Neural progenitor cell (in vitro differentiated cells): ENCODE measurements at regions not wholly inside any gene's neighbourhood (a gene's known extent, or its start where the extent isn't known, plus 50 kb on each side); places are given as distances from the start of the nearest gene placed in this dataset.
A peak's percentile ranks its signal among the peaks of the same experiment; 100 is the strongest.

ENCODE experiments used
- DNase-seq: peaks from one replicate; pipeline ENCODE4 v3.0.0-alpha.2; 2016; ENCODE audit warnings: low spot score
- H2AFZ ChIP-seq: fragments of 200-600 bp; sonication (generic); replicated peaks from 2 replicates; pipeline ENCODE4 v1.6.1; 2016; ENCODE audit warnings: antibody characterized with exemption
- H3F3A ChIP-seq: fragments of 200-600 bp; sonication (generic); 2 replicates; pipeline ENCODE4 v1.6.1; 2016; ENCODE audit warnings: antibody characterized with exemption, low read depth
- H3K27ac ChIP-seq: fragments of 200-600 bp; sonication (generic); 2 replicates; pipeline ENCODE4 v1.5.1; 2016; ENCODE audit warnings: mild to moderate bottlenecking
- H3K27me3 ChIP-seq: fragments of 200-600 bp; sonication (generic); 2 replicates; pipeline ENCODE4 v1.6.1; 2016; ENCODE audit warnings: mild to moderate bottlenecking, moderate library complexity
- H3K36me3 ChIP-seq: fragments of 200-600 bp; sonication (generic); 2 replicates; pipeline ENCODE4 v1.5.1; 2016
- H3K4me1 ChIP-seq: fragments of 200-600 bp; sonication (generic); 2 replicates; pipeline ENCODE4 v1.6.1; 2016; ENCODE audit warnings: mixed run types
- H3K4me2 ChIP-seq: fragments of 200-600 bp; sonication (generic); 2 replicates; pipeline ENCODE4 v1.6.1; 2016
- H3K4me3 ChIP-seq: fragments of 200-600 bp; sonication (generic); 2 replicates; pipeline ENCODE4 v1.5.1; 2016
- H3K79me2 ChIP-seq: fragments of 200-600 bp; sonication (generic); 2 replicates; pipeline ENCODE4 v1.6.1; 2016; ENCODE audit warnings: low read depth
- H3K9ac ChIP-seq: fragments of 200-600 bp; sonication (generic); 2 replicates; pipeline ENCODE4 v1.6.1; 2016
- H3K9me3 ChIP-seq: fragments of 200-600 bp; sonication (generic); 2 replicates; pipeline ENCODE4 v1.5.1; 2016; ENCODE audit warnings: low read depth
- H4K20me1 ChIP-seq: fragments of 200-600 bp; sonication (generic); 2 replicates; pipeline ENCODE4 v1.6.1; 2016; ENCODE audit warnings: low read depth
- H3K27ac Mint-ChIP-seq: 3 replicates; pipeline ENCODE4 v1.8.0; 2021; ENCODE audit warnings: mixed read lengths
- H3K27me3 Mint-ChIP-seq: 2 replicates; pipeline ENCODE4 v1.8.0; 2022; ENCODE audit warnings: low read depth, mild to moderate bottlenecking, inconsistent platforms, moderate library complexity, mixed read lengths; ENCODE audit not compliant: insufficient read depth
- H3K36me3 Mint-ChIP-seq: 3 replicates; pipeline ENCODE4 v1.8.0; 2021; ENCODE audit warnings: mixed read lengths
- H3K4me1 Mint-ChIP-seq: 3 replicates; pipeline ENCODE4 v1.8.0; 2021; ENCODE audit warnings: mixed read lengths
- H3K4me3 Mint-ChIP-seq: 3 replicates; pipeline ENCODE4 v1.8.0; 2021; ENCODE audit warnings: mild to moderate bottlenecking, moderate library complexity, mixed read lengths
- H3K9me3 Mint-ChIP-seq: 3 replicates; pipeline ENCODE4 v1.8.0; 2020; ENCODE audit warnings: mixed read lengths
- CTCF ChIP-seq: fragments of 200-600 bp; sonication (generic); IDR thresholded peaks from 2 replicates; pipeline ENCODE4 v1.5.1; 2017; ENCODE audit warnings: antibody characterized with exemption, mild to moderate bottlenecking
- EZH2 ChIP-seq: fragments of 200-600 bp; sonication (generic); IDR thresholded peaks from 2 replicates; pipeline ENCODE4 v1.6.1; 2017; ENCODE audit warnings: antibody characterized with exemption, mild to moderate bottlenecking, moderate library complexity
- EZH2phosphoT487 ChIP-seq: fragments of 200-600 bp; sonication (generic); IDR thresholded peaks from 2 replicates; pipeline ENCODE4 v1.6.1; 2017; ENCODE audit warnings: antibody characterized with exemption

- no peak overlapping the region for H2AFZ ChIP-seq
- TF ChIP-seq EZH2phosphoT487 (no peak), CTCF (no peak), EZH2 (no peak)
- H3K4me3 Mint-ChIP-seq = no peak overlapping the region
Observed at GRCh38 chr2:67895227-67895941, 167.4 kb downstream of the C1D start.

GRCh38 chr2:67896076-67896475 is 166.7 kb downstream of the C1D start:
- Histone ChIP-seq H2AFZ (no peak overlapping the region), H3K4me3 (no peak overlapping the region), H3K79me2 (no peaks in the 10 kb centered on the region), H3K36me3 (no peaks in the 10 kb centered on the region), H3K27ac (no peak overlapping the region), H3K4me2 (peak overlapping the region; percentile 53), H3K9me3 (no peaks in the 10 kb centered on the region), H4K20me1 (no peaks in the 10 kb centered on the region), H3K27me3 (no peaks in the 10 kb centered on the region), H3K4me1 (peaks cover 19% of the 10 kb centered on the region), H3K9ac (no peak overlapping the region), H3F3A (no peaks in the 10 kb centered on the region)
- no peaks in the 10 kb centered on the region for H3K36me3 Mint-ChIP-seq
- peaks cover 34% of the 10 kb centered on the region for H3K4me1 Mint-ChIP-seq
- no peak overlapping the region for H3K4me3 Mint-ChIP-seq
- DNase-seq = no peak
- peaks cover 6% of the 10 kb centered on the region for H3K27me3 Mint-ChIP-seq
- peaks cover 9% of the 10 kb centered on the region for H3K9me3 Mint-ChIP-seq
- H3K27ac Mint-ChIP-seq = peak overlapping the region; percentile 76
- no peak for TF ChIP-seq EZH2phosphoT487

More at GRCh38 chr2:67895227-67895941, 167.4 kb downstream of the C1D start:
- Histone ChIP-seq H3K9ac (no peak overlapping the region), H3K27ac (no peak overlapping the region), H4K20me1 (no peaks in the 10 kb centered on the region), H3K4me3 (peak overlapping the region; percentile 1), H3K9me3 (no peaks in the 10 kb centered on the region), H3K4me1 (peaks cover 19% of the 10 kb centered on the region), H3K36me3 (no peaks in the 10 kb centered on the region), H3K4me2 (peak overlapping the region; percentile 53), H3K27me3 (no peaks in the 10 kb centered on the region), H3F3A (no peaks in the 10 kb centered on the region), H3K79me2 (no peaks in the 10 kb centered on the region)
- Mint-ChIP-seq H3K27ac (peak overlapping the region; percentile 76), H3K4me1 (peaks cover 34% of the 10 kb centered on the region), H3K9me3 (peaks cover 6% of the 10 kb centered on the region), H3K27me3 (peaks cover 7% of the 10 kb centered on the region), H3K36me3 (no peaks in the 10 kb centered on the region)
- DNase-seq = no peak

- peaks cover 6% of the 10 kb centered on the region for H3K27me3 Mint-ChIP-seq
- Histone ChIP-seq H3K79me2 (no peaks in the 10 kb centered on the region), H3K4me1 (peaks cover 19% of the 10 kb centered on the region), H3K9ac (no peak overlapping the region), H2AFZ (no peak overlapping the region), H3K27ac (no peak overlapping the region), H3K36me3 (no peaks in the 10 kb centered on the region), H3K9me3 (no peaks in the 10 kb centered on the region), H3K27me3 (no peaks in the 10 kb centered on the region), H3F3A (no peaks in the 10 kb centered on the region), H4K20me1 (no peaks in the 10 kb centered on the region), H3K4me2 (no peak overlapping the region), H3K4me3 (no peak overlapping the region)
- no peak for DNase-seq
- no peak for TF ChIP-seq EZH2phosphoT487
- no peak for TF ChIP-seq CTCF
- TF ChIP-seq EZH2 = no peak
- no peak overlapping the region for H3K4me3 Mint-ChIP-seq
- H3K9me3 Mint-ChIP-seq = peaks cover 11% of the 10 kb centered on the region
- H3K36me3 Mint-ChIP-seq = no peaks in the 10 kb centered on the region
- H3K4me1 Mint-ChIP-seq = peaks cover 34% of the 10 kb centered on the region
- no peak overlapping the region for H3K27ac Mint-ChIP-seq
Observed at GRCh38 chr2:67896476-67896875, 166.3 kb downstream of the C1D start.

- H3F3A ChIP-seq = no peaks in the 10 kb centered on the region
- peaks cover 9% of the 10 kb centered on the region for H3K9me3 Mint-ChIP-seq
- H2AFZ ChIP-seq = no peak overlapping the region
- TF ChIP-seq EZH2phosphoT487 = no peak
- no peaks in the 10 kb centered on the region for H3K27me3 ChIP-seq
- no peak overlapping the region for H3K27ac ChIP-seq
- H3K4me2 ChIP-seq = no peak overlapping the region
- no peaks in the 10 kb centered on the region for H3K79me2 ChIP-seq
- H3K27ac Mint-ChIP-seq = no peak overlapping the region
- no peaks in the 10 kb centered on the region for H3K36me3 Mint-ChIP-seq
- H4K20me1 ChIP-seq = no peaks in the 10 kb centered on the region
- no peak overlapping the region for H3K4me3 ChIP-seq
- DNase-seq = no peak
- no peaks in the 10 kb centered on the region for H3K9me3 ChIP-seq
- no peak overlapping the region for H3K4me3 Mint-ChIP-seq
- H3K9ac ChIP-seq = no peak overlapping the region
- no peaks in the 10 kb centered on the region for H3K36me3 ChIP-seq
- peaks cover 34% of the 10 kb centered on the region for H3K4me1 Mint-ChIP-seq
- peaks cover 6% of the 10 kb centered on the region for H3K27me3 Mint-ChIP-seq
- H3K4me1 ChIP-seq = peaks cover 19% of the 10 kb centered on the region
Observed at GRCh38 chr2:67898595-67898994, 164.2 kb downstream of the C1D start.
